ENCODE measurements at regions not wholly inside any gene's neighbourhood (a gene's known extent, or its start where the extent isn't known, plus 50 kb on each side); places are given as distances from the start of the nearest gene placed in this dataset.

- H3K4me1 ChIP-seq: no peaks in the 10 kb centered on the region
- no peaks in the 10 kb centered on the region for H3K27me3 ChIP-seq (ENCODE audit: low read depth)
- DNase-seq (ENCODE audit: low spot score in 2 of 2): no peak
- in situ Hi-C loops (cut with MboI; ENCODE audit: low sequenced_read_pairs): no loop called here
- no peak overlapping the region for H3K4me3 ChIP-seq
- no peaks in the 10 kb centered on the region for H3K36me3 ChIP-seq (replicated peaks)
- H3K9me3 ChIP-seq: no peaks in the 10 kb centered on the region; the same call in 1 of the 2 replicates
These were observed 128.8 kb downstream of the CDH26 start for GRCh38 chr20:60086821-60087562.

GRCh38 chr20:60087563-60088105, 129.4 kb downstream of the CDH26 start:
- DNase-seq (ENCODE audit: low spot score in 2 of 2): no peak
- H3K4me1 ChIP-seq: no peaks in the 10 kb centered on the region
- no peak overlapping the region for H3K4me3 ChIP-seq
- H3K9me3 ChIP-seq: no peaks in the 10 kb centered on the region; the same call in 1 of the 2 replicates
- no peaks in the 10 kb centered on the region for H3K36me3 ChIP-seq (replicated peaks)
- in situ Hi-C loops (cut with MboI; ENCODE audit: low sequenced_read_pairs): no loop called here
- H3K27me3 ChIP-seq (ENCODE audit: low read depth): no peaks in the 10 kb centered on the region

GRCh38 chr20:60088236-60088635, 130.0 kb downstream of the CDH26 start:
- Histone ChIP-seq H3K27me3 (ENCODE audit: low read depth) (no peaks in the 10 kb centered on the region), H3K4me3 (no peak overlapping the region), H3K4me1 (no peaks in the 10 kb centered on the region), H3K9me3 (no peaks in the 10 kb centered on the region; the same call in 1 of the 2 replicates), H3K36me3 (replicated peaks) (no peaks in the 10 kb centered on the region)
- DNase-seq (ENCODE audit: low spot score in 2 of 2): no peak
- in situ Hi-C loops (cut with MboI; ENCODE audit: low sequenced_read_pairs): no loop called here

- DNase-seq (ENCODE audit: low spot score in 2 of 2): no peak
- H3K36me3 ChIP-seq (replicated peaks): no peaks in the 10 kb centered on the region
- H3K4me1 ChIP-seq: no peaks in the 10 kb centered on the region
- in situ Hi-C loops (cut with MboI; ENCODE audit: low sequenced_read_pairs): no loop called here
- H3K27me3 ChIP-seq (ENCODE audit: low read depth): no peaks in the 10 kb centered on the region
- H3K9me3 ChIP-seq: no peaks in the 10 kb centered on the region; the same call in 1 of the 2 replicates
- H3K4me3 ChIP-seq: no peak overlapping the region
These were observed 132.4 kb downstream of the CDH26 start for GRCh38 chr20:60090631-60091030.

GRCh38 chr20:60091305-60091704, 133.1 kb downstream of the CDH26 start:
- H3K4me3 ChIP-seq: no peak overlapping the region
- in situ Hi-C loops (cut with MboI; ENCODE audit: low sequenced_read_pairs): no loop called here
- no peaks in the 10 kb centered on the region for H3K4me1 ChIP-seq
- H3K27me3 ChIP-seq (ENCODE audit: low read depth): no peaks in the 10 kb centered on the region
- no peaks in the 10 kb centered on the region; the same call in 1 of the 2 replicates for H3K9me3 ChIP-seq
- DNase-seq (ENCODE audit: low spot score in 2 of 2): no peak
- H3K36me3 ChIP-seq (replicated peaks): no peaks in the 10 kb centered on the region

- H3K4me3 ChIP-seq: no peak overlapping the region
- in situ Hi-C loops (cut with MboI; ENCODE audit: low sequenced_read_pairs): no loop called here
- no peaks in the 10 kb centered on the region for H3K27me3 ChIP-seq (ENCODE audit: low read depth)
- no peaks in the 10 kb centered on the region for H3K36me3 ChIP-seq (replicated peaks)
- H3K9me3 ChIP-seq: no peaks in the 10 kb centered on the region; the same call in 1 of the 2 replicates
- no peaks in the 10 kb centered on the region for H3K4me1 ChIP-seq
- DNase-seq (ENCODE audit: low spot score in 2 of 2): no peak
These were observed 133.6 kb downstream of the CDH26 start for GRCh38 chr20:60091861-60092260.

- DNase-seq (ENCODE audit: low spot score in 2 of 2): no peak
- no peaks in the 10 kb centered on the region for H3K36me3 ChIP-seq (replicated peaks)
- H3K27me3 ChIP-seq (ENCODE audit: low read depth): no peaks in the 10 kb centered on the region
- peaks cover 2% of the 10 kb centered on the region; the same call in 1 of the 2 replicates for H3K9me3 ChIP-seq
- H3K4me1 ChIP-seq: no peaks in the 10 kb centered on the region
- H3K4me3 ChIP-seq: no peak overlapping the region
- in situ Hi-C loops (cut with MboI; ENCODE audit: low sequenced_read_pairs): no loop called here
These were observed 134.5 kb downstream of the CDH26 start for GRCh38 chr20:60092729-60093128.

- Histone ChIP-seq H3K4me1 (no peaks in the 10 kb centered on the region), H3K36me3 (replicated peaks) (no peaks in the 10 kb centered on the region), H3K27me3 (ENCODE audit: low read depth) (no peaks in the 10 kb centered on the region), H3K9me3 (peaks cover 4% of the 10 kb centered on the region; the same call in 1 of the 2 replicates), H3K4me3 (no peak overlapping the region)
- in situ Hi-C loops (cut with MboI; ENCODE audit: low sequenced_read_pairs): no loop called here
- DNase-seq (ENCODE audit: low spot score in 2 of 2): no peak
These were observed 137.2 kb downstream of the CDH26 start for GRCh38 chr20:60095456-60095855.

- Histone ChIP-seq H3K27me3 (ENCODE audit: low read depth) (no peaks in the 10 kb centered on the region), H3K4me3 (no peak overlapping the region), H3K36me3 (replicated peaks) (no peaks in the 10 kb centered on the region), H3K4me1 (no peaks in the 10 kb centered on the region), H3K9me3 (peaks cover 4% of the 10 kb centered on the region; the same call in 1 of the 2 replicates)
- no peak for DNase-seq (ENCODE audit: low spot score in 2 of 2)
- in situ Hi-C loops (cut with MboI; ENCODE audit: low sequenced_read_pairs): no loop called here
These were observed 137.9 kb downstream of the CDH26 start for GRCh38 chr20:60096166-60096565.

- in situ Hi-C loops (cut with MboI; ENCODE audit: low sequenced_read_pairs): no loop called here
- no peak for DNase-seq (ENCODE audit: low spot score in 2 of 2)
- Histone ChIP-seq H3K4me3 (no peak overlapping the region), H3K9me3 (peaks cover 4% of the 10 kb centered on the region; the same call in 1 of the 2 replicates), H3K36me3 (replicated peaks) (no peaks in the 10 kb centered on the region), H3K4me1 (no peaks in the 10 kb centered on the region), H3K27me3 (ENCODE audit: low read depth) (no peaks in the 10 kb centered on the region)
These were observed 139.1 kb downstream of the CDH26 start for GRCh38 chr20:60097285-60097684.

- Histone ChIP-seq H3K9me3 (peaks cover 4% of the 10 kb centered on the region; the same call in 1 of the 2 replicates), H3K4me3 (no peak overlapping the region), H3K4me1 (no peaks in the 10 kb centered on the region), H3K36me3 (replicated peaks) (no peaks in the 10 kb centered on the region), H3K27me3 (ENCODE audit: low read depth) (no peaks in the 10 kb centered on the region)
- no peak for DNase-seq (ENCODE audit: low spot score in 2 of 2)
- in situ Hi-C loops (cut with MboI; ENCODE audit: low sequenced_read_pairs): no loop called here
These were observed 142.6 kb downstream of the CDH26 start for GRCh38 chr20:60100780-60101179.

GRCh38 chr20:60101201-60101890, 143.1 kb downstream of the CDH26 start:
- in situ Hi-C loops (cut with MboI; ENCODE audit: low sequenced_read_pairs): no loop called here

GRCh38 chr20:60101891-60102281, 143.7 kb downstream of the CDH26 start:
- Histone ChIP-seq H3K27me3 (ENCODE audit: low read depth) (no peaks in the 10 kb centered on the region), H3K4me1 (no peaks in the 10 kb centered on the region), H3K36me3 (replicated peaks) (no peaks in the 10 kb centered on the region), H3K9me3 (peaks cover 4% of the 10 kb centered on the region; the same call in 1 of the 2 replicates), H3K4me3 (no peak overlapping the region)
- no peak for DNase-seq (ENCODE audit: low spot score in 2 of 2)
- in situ Hi-C loops (cut with MboI; ENCODE audit: low sequenced_read_pairs): no loop called here

More at GRCh38 chr20:60101201-60101890, 143.1 kb downstream of the CDH26 start:
- Histone ChIP-seq H3K36me3 (replicated peaks) (no peaks in the 10 kb centered on the region), H3K4me1 (no peaks in the 10 kb centered on the region), H3K27me3 (ENCODE audit: low read depth) (no peaks in the 10 kb centered on the region), H3K9me3 (peaks cover 4% of the 10 kb centered on the region; the same call in 1 of the 2 replicates), H3K4me3 (no peak overlapping the region)
- no peak for DNase-seq (ENCODE audit: low spot score in 2 of 2)

GRCh38 chr20:60102665-60103210, 144.5 kb downstream of the CDH26 start:
- Histone ChIP-seq H3K4me3 (no peak overlapping the region), H3K36me3 (replicated peaks) (no peaks in the 10 kb centered on the region), H3K4me1 (no peaks in the 10 kb centered on the region), H3K9me3 (peaks cover 2% of the 10 kb centered on the region; the same call in 1 of the 2 replicates), H3K27me3 (ENCODE audit: low read depth) (no peaks in the 10 kb centered on the region)
- no peak for DNase-seq (ENCODE audit: low spot score in 2 of 2)
- in situ Hi-C loops (cut with MboI; ENCODE audit: low sequenced_read_pairs): no loop called here
